LNCaP clone FGC (cell line): ENCODE measurements at regions not wholly inside any gene's neighbourhood (a gene's known extent, or its start where the extent isn't known, plus 50 kb on each side); places are given as distances from the start of the nearest gene placed in this dataset.

Source experiments
- DNase-seq: peaks from one replicate; pipeline ENCODE4 v3.0.0-alpha.2; 2011; ENCODE audit warnings: low read depth
- H3K4me3 ChIP-seq: 2 replicates; pipeline ENCODE4 v1.5.1; 2011; ENCODE audit warnings: mild to moderate bottlenecking, low read depth, low read length, control low read depth
- CTCF ChIP-seq: IDR thresholded peaks from 2 replicates; pipeline ENCODE4 v1.5.1; 2012; ENCODE audit warnings: mild to moderate bottlenecking; ENCODE audit not compliant: control insufficient read depth, insufficient read depth; ENCODE audit errors: extremely low read depth

GRCh38 chr5:143691287-143691944 is 120.5 kb upstream of the HMHB1 start:
- no peak for TF ChIP-seq CTCF
- no peak for DNase-seq
- no peak overlapping the region for H3K4me3 ChIP-seq

GRCh38 chr5:143687604-143688003 is 124.4 kb upstream of the HMHB1 start:
- TF ChIP-seq CTCF = no peak
- no peak for DNase-seq

GRCh38 chr5:143685246-143685815 is 126.6 kb upstream of the HMHB1 start:
- no peak for DNase-seq
- H3K4me3 ChIP-seq = no peak overlapping the region
- TF ChIP-seq CTCF = no peak

More at GRCh38 chr5:143687604-143688003, 124.4 kb upstream of the HMHB1 start:
- H3K4me3 ChIP-seq = no peak overlapping the region

GRCh38 chr5:143683459-143683858 is 128.5 kb upstream of the HMHB1 start:
- peak; percentile 77 for DNase-seq
- no peak for TF ChIP-seq CTCF
- no peak overlapping the region for H3K4me3 ChIP-seq

- H3K4me3 ChIP-seq = no peak overlapping the region
Measured at GRCh38 chr5:143682929-143683386, 129.0 kb upstream of the HMHB1 start.

GRCh38 chr5:143682246-143682905 is 129.6 kb upstream of the HMHB1 start:
- H3K4me3 ChIP-seq = no peak overlapping the region
- TF ChIP-seq CTCF = no peak
- no peak for DNase-seq

More at GRCh38 chr5:143682929-143683386, 129.0 kb upstream of the HMHB1 start:
- DNase-seq = no peak
- TF ChIP-seq CTCF = no peak
